ENCODE measurements at regions not wholly inside any gene's neighbourhood (a gene's known extent, or its start where the extent isn't known, plus 50 kb on each side); places are given as distances from the start of the nearest gene placed in this dataset.

GRCh38 chr12:43665091-43665490 is 93.5 kb downstream of the PUS7L start:
- H3K9me3 ChIP-seq (ENCODE audit: control insufficient read depth, low read length), result no peaks in the 10 kb centered on the region
- H3K9ac ChIP-seq (ENCODE audit: low read length), result no peak overlapping the region
- H3K4me1 ChIP-seq (ENCODE audit: control insufficient read depth, insufficient read depth, low read length), result no peaks in the 10 kb centered on the region
- no peak for DNase-seq (ENCODE audit: low read depth)
- no peaks in the 10 kb centered on the region for H3K36me3 ChIP-seq (ENCODE audit: control insufficient read depth, insufficient read depth, low read length, severe bottlenecking)
- no peaks in the 10 kb centered on the region for H3K27me3 ChIP-seq (replicated peaks; ENCODE audit: control insufficient read depth, insufficient read depth, low read length)
- no peak overlapping the region for H3K4me3 ChIP-seq (ENCODE audit: low read length)

DNA sequence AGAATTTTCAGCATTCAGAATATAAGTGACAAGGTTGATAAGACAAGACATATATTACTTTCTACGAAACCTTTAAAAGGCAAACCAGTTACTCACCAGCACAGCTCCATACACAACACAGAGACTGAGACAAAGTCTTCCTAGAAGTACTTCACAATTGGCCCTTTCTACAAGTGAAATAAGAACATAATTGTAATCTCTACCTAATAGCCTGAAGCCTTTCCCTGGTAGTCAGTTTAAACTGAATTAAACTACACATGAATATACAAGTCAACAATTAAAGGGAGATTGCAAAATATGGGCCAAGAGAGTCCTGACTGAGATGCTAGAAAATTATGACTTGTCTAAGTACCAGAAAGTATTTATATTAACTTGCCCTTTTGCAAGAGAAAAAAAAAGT is 95.9 kb downstream of the PUS7L start:
- no peaks in the 10 kb centered on the region for H3K4me1 ChIP-seq (ENCODE audit: control insufficient read depth, insufficient read depth, low read length)
- no peak for DNase-seq (ENCODE audit: low read depth)
- no peaks in the 10 kb centered on the region for H3K36me3 ChIP-seq (ENCODE audit: control insufficient read depth, insufficient read depth, low read length, severe bottlenecking)
- no peaks in the 10 kb centered on the region for H3K27me3 ChIP-seq (replicated peaks; ENCODE audit: control insufficient read depth, insufficient read depth, low read length)
- H3K4me3 ChIP-seq (ENCODE audit: low read length), result no peak overlapping the region
- H3K9ac ChIP-seq (ENCODE audit: low read length), result no peak overlapping the region
- no peaks in the 10 kb centered on the region for H3K9me3 ChIP-seq (ENCODE audit: control insufficient read depth, low read length)

- DNase-seq (ENCODE audit: low read depth), result peak; percentile 48
- no peaks in the 10 kb centered on the region for H3K9me3 ChIP-seq (ENCODE audit: control insufficient read depth, low read length)
- no peaks in the 10 kb centered on the region for H3K36me3 ChIP-seq (ENCODE audit: control insufficient read depth, insufficient read depth, low read length, severe bottlenecking)
- H3K9ac ChIP-seq (ENCODE audit: low read length), result no peak overlapping the region
- no peak overlapping the region for H3K4me3 ChIP-seq (ENCODE audit: low read length)
- H3K4me1 ChIP-seq (ENCODE audit: control insufficient read depth, insufficient read depth, low read length), result peaks cover 7% of the 10 kb centered on the region
- H3K27me3 ChIP-seq (replicated peaks; ENCODE audit: control insufficient read depth, insufficient read depth, low read length), result no peaks in the 10 kb centered on the region
These were observed 103.0 kb downstream of the PUS7L start for GRCh38 chr12:43655586-43655985.

- Histone ChIP-seq H3K36me3 (ENCODE audit: control insufficient read depth, insufficient read depth, low read length, severe bottlenecking) (no peaks in the 10 kb centered on the region), H3K27me3 (replicated peaks; ENCODE audit: control insufficient read depth, insufficient read depth, low read length) (no peaks in the 10 kb centered on the region), H3K4me3 (ENCODE audit: low read length) (no peak overlapping the region), H3K4me1 (ENCODE audit: control insufficient read depth, insufficient read depth, low read length) (peaks cover 7% of the 10 kb centered on the region), H3K9me3 (ENCODE audit: control insufficient read depth, low read length) (no peaks in the 10 kb centered on the region), H3K9ac (ENCODE audit: low read length) (no peak overlapping the region)
- DNase-seq (ENCODE audit: low read depth), result no peak
These were observed 101.9 kb upstream of the ADAMTS20 start for GRCh38 chr12:43653917-43654316.

DNA sequence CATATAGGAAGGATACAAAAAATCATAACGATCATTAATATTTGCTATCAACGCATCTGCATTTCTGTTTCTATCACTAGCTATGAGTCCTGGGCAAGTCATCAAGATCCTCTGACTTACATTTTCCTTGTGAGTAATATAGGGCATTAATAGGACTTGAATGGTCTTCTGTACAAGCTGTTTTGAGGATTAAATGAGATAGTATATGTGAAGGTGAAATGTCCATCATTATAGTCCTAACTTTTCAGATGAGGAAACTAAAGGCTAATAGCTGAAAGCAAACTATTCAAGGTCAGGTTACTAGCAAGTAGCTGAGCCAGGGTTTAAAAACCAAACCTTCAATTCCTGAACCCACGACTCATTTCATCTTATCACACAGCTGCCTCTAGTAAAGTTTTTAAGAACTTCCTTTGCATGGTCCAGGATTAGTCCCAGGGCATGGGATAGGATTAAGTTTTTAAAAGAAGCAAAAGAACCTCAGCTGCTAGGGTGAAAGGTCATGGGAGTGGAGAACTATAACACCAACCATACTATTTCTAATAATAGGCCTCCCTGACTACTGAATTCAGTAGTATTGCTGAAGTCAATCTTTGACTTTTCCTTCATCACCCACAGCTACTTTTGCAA is 101.4 kb upstream of the ADAMTS20 start:
- H3K4me3 ChIP-seq (ENCODE audit: low read length), result no peak overlapping the region
- no peaks in the 10 kb centered on the region for H3K27me3 ChIP-seq (replicated peaks; ENCODE audit: control insufficient read depth, insufficient read depth, low read length)
- H3K4me1 ChIP-seq (ENCODE audit: control insufficient read depth, insufficient read depth, low read length), result peaks cover 7% of the 10 kb centered on the region
- no peak overlapping the region for H3K9ac ChIP-seq (ENCODE audit: low read length)
- no peaks in the 10 kb centered on the region for H3K9me3 ChIP-seq (ENCODE audit: control insufficient read depth, low read length)
- no peaks in the 10 kb centered on the region for H3K36me3 ChIP-seq (ENCODE audit: control insufficient read depth, insufficient read depth, low read length, severe bottlenecking)
- no peak for DNase-seq (ENCODE audit: low read depth)

- no peaks in the 10 kb centered on the region for H3K36me3 ChIP-seq (ENCODE audit: control insufficient read depth, insufficient read depth, low read length, severe bottlenecking)
- no peaks in the 10 kb centered on the region for H3K4me1 ChIP-seq (ENCODE audit: control insufficient read depth, insufficient read depth, low read length)
- H3K4me3 ChIP-seq (ENCODE audit: low read length), result no peak overlapping the region
- H3K9ac ChIP-seq (ENCODE audit: low read length), result no peak overlapping the region
- peaks cover 2% of the 10 kb centered on the region for H3K9me3 ChIP-seq (ENCODE audit: control insufficient read depth, low read length)
- DNase-seq (ENCODE audit: low read depth), result no peak
- H3K27me3 ChIP-seq (replicated peaks; ENCODE audit: control insufficient read depth, insufficient read depth, low read length), result no peaks in the 10 kb centered on the region
These were observed 96.6 kb upstream of the ADAMTS20 start for GRCh38 chr12:43648636-43649035.

DNA sequence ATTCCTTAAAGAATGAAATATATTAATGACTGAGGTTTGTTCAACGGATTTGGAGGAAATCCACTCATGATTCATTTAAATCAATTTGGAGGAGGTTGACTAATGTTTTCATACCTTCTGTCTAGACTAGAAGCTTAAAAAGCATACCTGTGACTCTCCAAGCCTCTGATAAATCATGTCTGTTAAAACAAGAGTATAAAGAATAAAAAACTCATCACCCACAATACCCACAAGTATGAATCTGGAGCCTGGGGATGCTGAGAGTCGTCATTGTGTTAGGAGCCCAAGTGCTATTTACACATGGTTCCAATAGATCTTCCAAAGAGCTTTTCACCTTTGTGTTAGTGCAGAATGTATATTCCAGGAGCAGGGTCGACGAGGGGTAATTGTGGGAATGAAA is 86.8 kb upstream of the ADAMTS20 start:
- Histone ChIP-seq H3K4me1 (ENCODE audit: control insufficient read depth, insufficient read depth, low read length) (no peaks in the 10 kb centered on the region), H3K27me3 (replicated peaks; ENCODE audit: control insufficient read depth, insufficient read depth, low read length) (peaks cover 3% of the 10 kb centered on the region), H3K36me3 (ENCODE audit: control insufficient read depth, insufficient read depth, low read length, severe bottlenecking) (no peaks in the 10 kb centered on the region), H3K9ac (ENCODE audit: low read length) (no peak overlapping the region), H3K4me3 (ENCODE audit: low read length) (no peak overlapping the region), H3K9me3 (ENCODE audit: control insufficient read depth, low read length) (peaks cover 3% of the 10 kb centered on the region)
- no peak for DNase-seq (ENCODE audit: low read depth)

DNA sequence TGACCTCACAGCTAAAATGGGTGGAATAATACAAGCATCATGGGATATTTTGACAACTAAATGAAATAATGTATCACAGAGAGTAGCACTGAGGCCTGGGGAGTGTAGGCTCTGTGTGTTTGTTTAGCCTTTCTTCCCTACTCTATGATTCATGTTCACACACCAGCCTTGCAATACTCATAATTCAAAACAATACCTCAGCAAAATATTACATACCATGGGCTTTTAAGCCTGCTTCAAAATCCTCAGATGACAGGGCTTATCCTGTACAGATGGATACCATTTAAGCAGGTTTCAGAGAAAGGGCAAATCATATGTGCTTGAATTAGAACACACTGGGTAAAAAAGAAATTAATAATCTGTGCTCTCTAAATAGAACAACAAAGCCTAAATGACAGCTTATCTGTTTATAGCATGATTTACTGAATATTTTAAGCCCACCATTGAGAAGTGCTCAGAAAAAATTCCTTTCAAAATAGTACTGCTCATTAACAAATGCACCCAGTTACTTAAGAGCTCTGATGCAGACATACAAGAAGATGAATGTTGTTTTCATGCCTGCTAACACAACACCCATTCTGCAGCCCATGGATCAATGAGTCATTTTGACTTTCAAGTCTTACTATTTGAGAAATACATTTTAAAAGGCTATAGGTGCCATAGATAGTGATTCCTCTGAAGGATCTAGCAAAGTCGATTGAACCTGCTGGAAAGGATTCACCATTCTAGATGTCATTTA is 84.9 kb upstream of the ADAMTS20 start:
- Histone ChIP-seq H3K27me3 (replicated peaks; ENCODE audit: control insufficient read depth, insufficient read depth, low read length) (peaks cover 3% of the 10 kb centered on the region), H3K36me3 (ENCODE audit: control insufficient read depth, insufficient read depth, low read length, severe bottlenecking) (no peaks in the 10 kb centered on the region), H3K4me1 (ENCODE audit: control insufficient read depth, insufficient read depth, low read length) (no peaks in the 10 kb centered on the region), H3K9ac (ENCODE audit: low read length) (no peak overlapping the region), H3K4me3 (ENCODE audit: low read length) (no peak overlapping the region), H3K9me3 (ENCODE audit: control insufficient read depth, low read length) (no peaks in the 10 kb centered on the region)
- DNase-seq (ENCODE audit: low read depth), result peak; percentile 4

- Histone ChIP-seq H3K36me3 (ENCODE audit: control insufficient read depth, insufficient read depth, low read length, severe bottlenecking) (no peaks in the 10 kb centered on the region), H3K27me3 (replicated peaks; ENCODE audit: control insufficient read depth, insufficient read depth, low read length) (no peaks in the 10 kb centered on the region), H3K4me1 (ENCODE audit: control insufficient read depth, insufficient read depth, low read length) (no peaks in the 10 kb centered on the region), H3K9ac (ENCODE audit: low read length) (no peak overlapping the region), H3K9me3 (ENCODE audit: control insufficient read depth, low read length) (no peaks in the 10 kb centered on the region), H3K4me3 (ENCODE audit: low read length) (no peak overlapping the region)
- no peak for DNase-seq (ENCODE audit: low read depth)
These were observed 69.3 kb upstream of the ADAMTS20 start for GRCh38 chr12:43621262-43621661.

- Histone ChIP-seq H3K27me3 (replicated peaks; ENCODE audit: control insufficient read depth, insufficient read depth, low read length) (no peaks in the 10 kb centered on the region), H3K9me3 (ENCODE audit: control insufficient read depth, low read length) (no peaks in the 10 kb centered on the region), H3K9ac (ENCODE audit: low read length) (no peak overlapping the region), H3K36me3 (ENCODE audit: control insufficient read depth, insufficient read depth, low read length, severe bottlenecking) (no peaks in the 10 kb centered on the region), H3K4me3 (ENCODE audit: low read length) (no peak overlapping the region), H3K4me1 (ENCODE audit: control insufficient read depth, insufficient read depth, low read length) (no peaks in the 10 kb centered on the region)
- DNase-seq (ENCODE audit: low read depth), result no peak
These were observed 50.7 kb upstream of the ADAMTS20 start for GRCh38 chr12:43602738-43603137.
